Stimulated activated naive B cell treated with anti-CD40 and anti-IgM and Interleukin-4, amounts not matched to agents 10 μg/mL and 1 μg/mL and 100 μg/mL, for 72 hours (primary cell): ENCODE measurements at regions not wholly inside any gene's neighbourhood (a gene's known extent, or its start where the extent isn't known, plus 50 kb on each side); places are given as distances from the start of the nearest gene placed in this dataset.
"Not testable (repeated sequence)": the region's sequence is repeated elsewhere in the genome, so short reads cannot be mapped to it uniquely, and the experiment has no call there.

Experiments
- ATAC-seq, 2 donors: fragments of 150-1000 bp; cut with Tn5 transposase; replicated peaks; 2 replicates each; pipeline ENCODE4 v1.10.0; 2021; ENCODE audit warnings: moderate library complexity in 1 of 2
- DNase-seq: peaks from one replicate; pipeline ENCODE4 v3.0.0; 2021
- H3K27ac Mint-ChIP-seq: one replicate; pipeline ENCODE4 v1.8.0; 2022; ENCODE audit warnings: mild to moderate bottlenecking, mixed read lengths
- H3K27me3 Mint-ChIP-seq, 2 donors: one replicate each; pipeline ENCODE4 v1.8.0; 2022; ENCODE audit warnings: mixed read lengths in 2 of 2
- H3K36me3 Mint-ChIP-seq, 2 donors: one replicate each; pipeline ENCODE4 v1.8.0; 2022; ENCODE audit warnings: mixed read lengths in 2 of 2, mild to moderate bottlenecking in 1 of 2
- H3K4me1 Mint-ChIP-seq, 2 donors: one replicate each; pipeline ENCODE4 v1.8.0; 2022; ENCODE audit warnings: mixed read lengths in 2 of 2, mild to moderate bottlenecking in 1 of 2
- H3K4me3 Mint-ChIP-seq, 2 donors: one replicate each; pipeline ENCODE4 v1.8.0; 2022; ENCODE audit warnings: mild to moderate bottlenecking in 2 of 2, mixed read lengths in 2 of 2, moderate library complexity in 1 of 2
- H3K9me3 Mint-ChIP-seq, 2 donors: one replicate each; pipeline ENCODE4 v1.8.0; 2022; ENCODE audit warnings: mixed read lengths in 2 of 2, mild to moderate bottlenecking in 1 of 2

DNA sequence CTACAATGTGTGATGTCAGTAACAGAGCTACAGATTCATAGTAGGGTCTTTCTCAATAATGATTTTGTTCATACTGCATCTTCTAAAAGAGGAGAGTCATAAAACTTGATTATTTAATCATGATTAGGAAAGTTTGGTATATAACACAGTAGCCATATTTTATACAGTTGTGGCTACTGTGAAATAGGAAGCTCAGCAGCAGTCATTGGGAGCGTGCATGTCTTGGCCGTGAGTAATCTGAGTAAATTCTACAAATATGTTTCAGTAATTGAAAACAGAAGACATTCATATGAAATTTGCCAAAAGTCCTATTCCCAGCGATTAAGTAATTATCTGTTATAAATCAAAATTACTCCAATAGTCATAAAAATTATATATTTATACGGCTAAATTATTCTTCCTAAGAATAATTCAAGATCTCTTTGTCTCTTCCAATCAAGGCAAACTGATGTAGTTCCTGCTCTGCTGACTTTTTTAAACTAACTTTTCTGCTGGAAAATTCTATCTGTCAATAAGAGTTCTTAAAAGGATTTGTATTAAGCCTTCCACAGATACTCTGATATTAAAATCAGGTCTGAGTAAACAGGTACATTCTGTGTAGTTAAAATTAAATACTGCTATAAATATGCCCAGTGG, 723.6 kb upstream of the CDH18 start:
- H3K4me3 Mint-ChIP-seq, H3K9me3 Mint-ChIP-seq, H3K4me1 Mint-ChIP-seq, H3K27me3 Mint-ChIP-seq, DNase-seq, H3K36me3 Mint-ChIP-seq, ATAC-seq, H3K27ac Mint-ChIP-seq: not testable (repeated sequence)

DNA sequence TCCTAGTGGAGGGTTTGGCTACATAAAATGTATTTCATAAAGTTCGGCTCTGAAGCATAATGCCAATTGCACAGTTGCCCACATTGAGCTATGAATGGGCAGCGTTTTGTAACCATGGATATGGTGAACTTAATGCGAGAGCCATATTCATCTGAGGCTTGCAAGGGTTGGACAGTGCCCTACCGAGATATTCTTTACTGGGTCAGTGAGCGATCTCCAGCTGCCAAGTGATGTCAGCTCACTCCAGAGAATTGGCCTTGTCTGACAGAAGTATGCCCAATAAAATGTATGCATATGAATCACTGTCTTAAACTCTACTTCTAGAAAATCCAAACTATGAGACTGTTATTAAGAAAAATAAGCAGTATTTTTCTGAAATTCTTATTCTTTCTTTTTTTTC, 719.6 kb upstream of the CDH18 start:
- not testable (repeated sequence) for H3K27ac Mint-ChIP-seq, H3K9me3 Mint-ChIP-seq, H3K36me3 Mint-ChIP-seq, DNase-seq, ATAC-seq, H3K4me3 Mint-ChIP-seq, H3K27me3 Mint-ChIP-seq, H3K4me1 Mint-ChIP-seq

DNA sequence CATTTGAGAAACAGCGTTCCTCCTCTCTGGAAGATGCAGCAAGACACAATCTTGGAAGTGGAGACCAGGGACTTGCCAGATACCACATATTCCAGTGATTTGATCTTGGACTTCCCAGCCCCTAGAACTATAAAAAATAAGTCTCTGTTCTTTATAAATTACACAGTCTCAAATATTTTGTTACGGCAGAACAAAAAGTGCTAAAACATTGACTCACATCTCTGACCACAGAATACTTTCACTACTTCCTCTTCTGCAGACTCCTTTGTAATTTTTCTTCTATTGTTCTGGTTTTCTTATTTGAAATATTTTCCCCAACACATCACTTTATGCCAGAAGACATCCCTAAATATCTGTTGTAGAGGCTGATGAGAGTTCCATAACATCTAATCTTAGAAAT, 706.1 kb upstream of the CDH18 start:
- no peak for ATAC-seq
- H3K4me1 Mint-ChIP-seq = no peaks in the 10 kb centered on the region

DNA sequence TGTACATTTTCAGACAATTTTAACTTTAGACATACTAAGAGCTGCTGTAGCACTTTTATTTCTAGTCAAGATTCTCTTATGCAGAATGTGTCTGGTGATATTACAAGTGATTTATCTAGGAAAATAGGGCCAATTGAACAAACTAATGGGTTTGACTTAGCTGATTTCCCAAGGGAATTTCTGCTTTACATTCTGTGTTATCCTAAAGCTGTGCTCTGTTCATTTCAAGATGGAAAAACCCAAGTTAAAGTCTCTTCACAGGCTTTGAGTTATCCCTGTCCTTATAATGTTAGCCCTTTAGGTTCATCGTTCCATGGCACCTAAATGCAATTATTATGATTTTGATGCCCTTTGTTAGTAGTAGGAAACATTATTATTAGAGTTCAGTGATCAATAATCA, 704.9 kb upstream of the CDH18 start:
- H3K4me1 Mint-ChIP-seq = no peaks in the 10 kb centered on the region
- no peaks in the 10 kb centered on the region for H3K27me3 Mint-ChIP-seq
- no peaks in the 10 kb centered on the region for H3K36me3 Mint-ChIP-seq
- no peak for DNase-seq
- peaks cover 0 to 3% of the 10 kb centered on the region in 2 donors for H3K9me3 Mint-ChIP-seq
- no peak overlapping the region for H3K4me3 Mint-ChIP-seq
- no peak overlapping the region for H3K27ac Mint-ChIP-seq
- no peak for ATAC-seq

More for the DNA sequence above, 706.1 kb upstream of the CDH18 start:
- Mint-ChIP-seq H3K27ac (no peak overlapping the region), H3K9me3 (no peaks in the 10 kb centered on the region), H3K36me3 (no peaks in the 10 kb centered on the region), H3K27me3 (no peaks in the 10 kb centered on the region), H3K4me3 (no peak overlapping the region)
- no peak for DNase-seq

DNA sequence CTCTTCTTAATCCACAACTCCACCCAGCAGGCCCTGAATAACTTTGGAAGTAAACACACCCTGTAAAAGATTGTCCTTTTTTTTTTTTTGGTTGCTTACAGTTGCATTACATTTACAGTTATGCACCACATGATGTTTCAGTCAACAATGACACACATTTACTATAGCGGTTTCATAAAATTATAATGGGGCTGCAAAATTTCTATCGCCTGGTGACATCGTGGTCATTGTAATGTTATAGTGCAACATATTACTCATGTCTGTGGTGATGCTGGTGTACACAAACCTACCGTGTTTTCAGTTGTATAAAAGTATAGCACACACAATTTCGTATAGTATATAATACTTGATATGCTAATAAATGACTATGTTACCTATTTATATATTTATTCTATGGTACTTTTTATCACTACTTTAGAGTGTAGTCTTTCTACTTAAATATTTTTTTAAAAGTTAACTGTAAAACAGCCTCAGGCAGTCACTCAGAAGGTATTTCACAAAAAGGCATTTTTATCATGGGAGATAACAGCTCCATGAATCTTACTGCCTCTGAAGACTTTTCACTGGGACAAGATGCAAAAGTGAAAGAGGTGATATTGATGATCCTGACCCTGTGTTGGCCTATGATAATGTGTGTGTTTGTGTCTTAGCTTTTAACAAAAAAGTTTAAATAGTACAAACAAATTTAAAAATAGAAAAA, 695.4 kb upstream of the CDH18 start:
- H3K36me3 Mint-ChIP-seq = no peaks in the 10 kb centered on the region
- no peak overlapping the region for H3K27ac Mint-ChIP-seq
- H3K4me1 Mint-ChIP-seq = no peaks in the 10 kb centered on the region
- H3K27me3 Mint-ChIP-seq = no peaks in the 10 kb centered on the region
- DNase-seq (no peak), ATAC-seq (no peak)
- H3K9me3 Mint-ChIP-seq = no peaks in the 10 kb centered on the region
- no peak overlapping the region for H3K4me3 Mint-ChIP-seq

DNA sequence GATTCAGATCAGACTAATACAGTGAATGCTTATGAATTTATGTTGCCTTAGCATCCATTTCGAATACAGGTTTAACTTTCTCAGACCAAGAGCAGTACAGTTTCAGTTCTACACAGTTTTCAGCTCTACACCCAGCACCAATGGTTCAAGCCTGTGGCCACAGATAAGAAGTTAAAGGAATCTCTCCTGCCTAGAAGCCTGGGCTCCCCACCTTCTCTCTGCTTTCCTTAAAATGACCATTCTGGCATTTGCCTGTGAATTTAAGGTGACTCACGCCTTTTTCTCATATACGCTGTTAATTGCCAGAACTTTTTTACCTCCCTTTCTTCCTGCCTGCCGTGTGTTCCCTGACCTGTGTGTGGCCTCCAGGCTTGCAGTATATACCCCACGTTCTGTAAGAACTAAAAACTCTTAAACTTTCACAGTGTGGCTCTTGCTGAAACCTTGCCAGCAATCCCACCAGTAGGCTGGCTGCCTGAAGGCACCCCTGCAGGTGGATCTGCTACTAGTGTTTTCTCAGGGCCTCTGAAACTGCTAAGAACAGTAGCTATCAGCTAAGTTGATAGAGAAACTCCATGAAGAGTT, 692.8 kb upstream of the CDH18 start:
- DNase-seq (no peak), ATAC-seq (no peak)
- H3K9me3 Mint-ChIP-seq = no peaks in the 10 kb centered on the region
- no peaks in the 10 kb centered on the region for H3K27me3 Mint-ChIP-seq
- H3K4me3 Mint-ChIP-seq = no peak overlapping the region
- H3K36me3 Mint-ChIP-seq = no peaks in the 10 kb centered on the region
- no peaks in the 10 kb centered on the region for H3K4me1 Mint-ChIP-seq
- no peak overlapping the region for H3K27ac Mint-ChIP-seq

DNA sequence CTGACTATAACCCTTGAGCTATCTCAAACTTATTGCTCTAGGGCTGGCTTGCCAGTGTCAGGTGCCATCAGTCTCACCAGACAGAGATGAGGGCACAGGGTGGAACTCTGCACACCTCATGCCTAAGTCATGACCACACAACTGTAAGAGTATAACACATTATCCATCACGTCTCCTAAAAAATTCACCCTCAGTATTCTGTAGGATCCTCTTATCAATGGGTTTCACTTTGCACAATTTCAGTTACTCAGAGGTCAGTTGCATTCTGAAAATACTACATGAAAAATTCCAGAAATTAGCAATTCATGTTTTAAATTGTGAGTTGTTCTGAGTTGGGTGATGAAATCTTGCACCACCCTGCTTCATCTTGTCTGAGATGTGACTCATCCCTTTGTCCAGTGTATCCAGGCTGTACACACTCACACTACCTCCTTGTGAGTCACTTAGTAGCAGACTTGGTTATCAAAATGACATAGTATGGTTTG, 690.9 kb upstream of the CDH18 start:
- no peak for ATAC-seq
- Mint-ChIP-seq H3K9me3 (no peaks in the 10 kb centered on the region), H3K4me1 (no peaks in the 10 kb centered on the region), H3K27me3 (no peaks in the 10 kb centered on the region), H3K36me3 (no peaks in the 10 kb centered on the region), H3K27ac (no peak overlapping the region), H3K4me3 (no peak overlapping the region)
- DNase-seq = no peak

DNA sequence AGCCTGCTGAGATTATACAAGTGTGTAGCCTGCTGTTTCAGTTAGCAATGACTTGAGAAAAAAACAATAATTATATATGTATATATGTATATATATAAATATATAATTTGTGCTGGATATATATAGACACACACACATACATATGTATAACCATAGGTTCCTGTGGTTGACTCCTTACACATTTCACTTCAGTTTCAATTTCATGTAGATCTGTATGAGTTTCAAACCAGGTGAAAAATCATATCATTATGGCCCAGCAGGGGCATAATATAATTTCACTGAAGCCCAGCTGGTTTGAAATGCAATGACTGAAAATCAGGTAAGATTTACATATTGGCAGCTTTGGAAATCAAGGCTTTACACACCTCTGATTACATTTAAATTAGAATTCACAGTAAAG, 690.4 kb upstream of the CDH18 start:
- no peak for ATAC-seq
- Mint-ChIP-seq H3K9me3 (no peaks in the 10 kb centered on the region), H3K27ac (no peak overlapping the region), H3K36me3 (no peaks in the 10 kb centered on the region), H3K4me3 (no peak overlapping the region), H3K27me3 (no peaks in the 10 kb centered on the region), H3K4me1 (no peaks in the 10 kb centered on the region)
- no peak for DNase-seq

DNA sequence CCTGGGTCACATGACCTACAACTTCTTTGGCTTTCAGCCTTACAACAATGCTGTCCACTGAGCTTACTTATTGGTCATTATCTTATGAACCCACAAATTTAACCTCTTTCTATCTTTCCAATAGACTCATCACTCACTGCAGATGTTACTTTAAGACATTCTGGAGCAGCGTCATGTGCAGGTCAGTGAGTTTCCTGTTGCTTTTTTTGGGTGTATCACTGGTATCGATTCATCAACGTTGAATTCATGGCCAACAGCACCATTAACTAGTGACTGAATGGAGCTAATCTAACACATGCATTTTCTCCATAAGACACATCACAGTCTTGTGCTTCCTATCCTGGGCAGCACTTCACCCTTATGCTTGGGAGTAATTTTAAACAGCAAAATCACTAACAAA, 672.6 kb upstream of the CDH18 start:
- Mint-ChIP-seq H3K9me3 (peaks cover 0 to 1% of the 10 kb centered on the region in 2 donors), H3K27ac (no peak overlapping the region), H3K27me3 (no peaks in the 10 kb centered on the region), H3K36me3 (no peaks in the 10 kb centered on the region), H3K4me3 (no peak overlapping the region), H3K4me1 (no peaks in the 10 kb centered on the region)
- DNase-seq (no peak), ATAC-seq (no peak)

DNA sequence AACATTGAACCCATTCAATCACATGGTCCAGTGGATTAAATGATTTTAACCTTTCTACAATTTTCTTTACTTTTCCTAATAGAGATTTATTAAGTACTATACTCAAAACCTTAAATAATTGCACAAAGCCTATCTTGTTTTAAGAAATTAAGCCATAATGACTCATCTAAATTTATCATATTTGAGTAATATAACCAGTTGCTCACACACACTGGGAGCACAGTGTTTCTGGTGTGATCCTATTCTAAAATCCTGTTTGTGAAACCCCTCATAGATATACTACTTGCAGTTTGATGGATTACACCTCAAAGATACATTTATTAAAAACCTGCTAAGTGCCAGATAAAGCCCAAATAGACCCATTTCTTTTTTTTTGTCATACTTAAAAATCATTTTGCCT, 668.3 kb upstream of the CDH18 start:
- H3K27ac Mint-ChIP-seq = no peak overlapping the region
- no peak overlapping the region for H3K4me3 Mint-ChIP-seq
- H3K4me1 Mint-ChIP-seq = no peaks in the 10 kb centered on the region
- H3K9me3 Mint-ChIP-seq = peaks cover 4% of the 10 kb centered on the region in 2 donors
- no peaks in the 10 kb centered on the region for H3K36me3 Mint-ChIP-seq
- ATAC-seq (no peak), DNase-seq (no peak)
- no peaks in the 10 kb centered on the region for H3K27me3 Mint-ChIP-seq

DNA sequence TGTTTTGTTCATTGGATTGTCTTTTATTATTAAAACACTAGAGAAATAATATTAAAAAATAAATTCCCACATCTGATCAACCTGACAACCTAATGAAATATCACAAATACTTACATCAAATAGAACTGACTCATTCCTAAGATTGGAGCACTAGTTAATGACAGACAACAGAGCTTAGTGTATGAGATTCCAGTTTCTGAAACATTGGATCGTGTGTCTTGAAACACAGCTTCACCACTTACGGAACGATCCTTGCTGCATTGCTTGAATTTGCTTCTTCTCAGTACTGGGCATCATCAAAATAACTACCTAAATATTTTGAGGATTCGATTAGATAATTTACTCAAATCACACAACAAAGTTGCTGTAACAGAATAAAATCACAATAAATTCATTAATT, 667.2 kb upstream of the CDH18 start:
- Mint-ChIP-seq H3K4me1 (no peaks in the 10 kb centered on the region), H3K36me3 (no peaks in the 10 kb centered on the region), H3K9me3 (peaks cover 8 to 9% of the 10 kb centered on the region in 2 donors), H3K27ac (no peak overlapping the region), H3K4me3 (no peak overlapping the region), H3K27me3 (no peaks in the 10 kb centered on the region)
- ATAC-seq = no peak
- DNase-seq = no peak

DNA sequence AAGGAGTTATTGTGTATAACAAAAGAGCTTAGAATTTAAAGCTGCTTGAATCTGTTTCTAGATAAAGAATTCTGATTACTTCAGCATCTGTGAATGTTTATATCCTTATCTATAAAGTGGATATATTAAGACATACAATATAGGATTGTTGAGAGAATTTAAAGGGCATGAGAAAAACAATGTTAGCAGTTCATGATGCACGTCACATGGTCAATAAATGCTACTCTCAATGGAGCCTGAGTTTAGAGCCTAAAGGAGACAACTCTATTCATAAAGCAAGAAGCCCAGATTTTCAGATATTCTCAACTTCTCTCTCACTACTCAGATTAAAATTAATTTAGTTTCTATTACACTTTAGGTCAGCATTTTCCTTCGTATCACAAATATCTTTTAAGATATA, 666.7 kb upstream of the CDH18 start:
- ATAC-seq (no peak), DNase-seq (no peak)
- H3K9me3 Mint-ChIP-seq = peaks cover 9% of the 10 kb centered on the region in 2 donors
- H3K4me1 Mint-ChIP-seq = no peaks in the 10 kb centered on the region
- no peak overlapping the region for H3K4me3 Mint-ChIP-seq
- no peaks in the 10 kb centered on the region for H3K36me3 Mint-ChIP-seq
- no peaks in the 10 kb centered on the region for H3K27me3 Mint-ChIP-seq
- H3K27ac Mint-ChIP-seq = no peak overlapping the region

DNA sequence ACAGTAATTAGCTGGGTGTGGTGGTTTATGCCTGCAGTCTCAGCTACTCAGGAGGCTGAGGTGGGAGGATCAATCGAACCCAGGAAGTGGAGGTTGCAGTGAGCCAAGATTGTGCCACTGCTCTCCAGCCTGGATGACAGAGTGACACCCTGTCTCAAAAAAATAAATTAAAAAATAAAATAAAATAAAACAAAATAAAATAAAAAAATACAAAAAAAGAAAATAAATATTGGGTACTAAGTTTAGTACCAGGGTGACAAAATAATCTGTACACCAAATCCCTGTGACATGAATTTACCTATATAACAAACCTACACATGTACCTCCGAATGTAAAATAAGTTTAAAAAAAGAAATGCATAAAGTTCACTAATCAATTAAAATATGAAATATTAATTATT, 666.0 kb upstream of the CDH18 start:
- no peaks in the 10 kb centered on the region for H3K27me3 Mint-ChIP-seq
- DNase-seq (no peak), ATAC-seq (no peak)
- peaks cover 9% of the 10 kb centered on the region in 2 donors for H3K9me3 Mint-ChIP-seq
- no peak overlapping the region for H3K4me3 Mint-ChIP-seq
- no peaks in the 10 kb centered on the region for H3K36me3 Mint-ChIP-seq
- no peak overlapping the region for H3K27ac Mint-ChIP-seq
- no peaks in the 10 kb centered on the region for H3K4me1 Mint-ChIP-seq

DNA sequence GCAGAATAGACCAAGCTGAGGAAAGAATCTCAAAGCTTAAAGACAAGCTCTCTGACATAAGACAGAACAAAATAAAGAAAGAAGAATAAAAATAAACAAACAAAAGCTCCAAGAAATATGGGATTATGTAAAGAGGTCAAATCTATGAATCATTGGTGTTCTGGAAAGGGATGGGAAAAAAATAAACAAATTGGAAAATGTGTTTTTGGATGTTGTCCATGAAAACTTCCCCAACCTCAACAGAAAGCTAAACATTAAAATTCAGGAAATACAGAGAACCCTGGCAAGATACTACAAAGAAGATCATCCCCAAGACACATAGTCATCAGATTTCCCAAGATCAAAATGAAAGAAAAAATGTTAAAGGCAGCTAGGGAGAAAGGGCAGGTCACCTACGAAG, 662.0 kb upstream of the CDH18 start:
- ATAC-seq (no peak), DNase-seq (no peak)
- H3K9me3 Mint-ChIP-seq = peaks cover 9% of the 10 kb centered on the region in 2 donors
- no peaks in the 10 kb centered on the region for H3K36me3 Mint-ChIP-seq
- H3K27me3 Mint-ChIP-seq = no peaks in the 10 kb centered on the region
- H3K27ac Mint-ChIP-seq = no peak overlapping the region
- H3K4me3 Mint-ChIP-seq = no peak overlapping the region
- no peaks in the 10 kb centered on the region for H3K4me1 Mint-ChIP-seq

DNA sequence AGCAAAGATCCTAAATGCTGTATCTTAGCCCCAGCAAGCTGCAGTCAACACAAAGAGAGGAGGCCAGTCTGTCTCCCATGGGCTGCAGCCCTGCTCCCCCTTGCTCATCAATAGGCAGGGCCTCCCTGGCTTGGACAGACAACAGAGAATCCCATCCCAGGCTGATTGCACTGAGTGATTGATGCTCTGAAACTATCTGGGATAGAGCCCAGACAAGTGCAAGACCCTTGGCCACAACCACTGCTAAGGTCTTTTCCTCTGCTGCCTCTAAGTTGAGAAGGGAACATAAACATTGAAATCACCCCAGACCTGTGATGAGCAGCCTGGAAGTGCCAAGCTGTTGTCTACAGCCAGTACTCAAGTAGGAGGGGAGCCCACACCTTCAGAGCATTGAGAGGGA, 661.0 kb upstream of the CDH18 start:
- no peaks in the 10 kb centered on the region for H3K4me1 Mint-ChIP-seq
- H3K4me3 Mint-ChIP-seq = no peak overlapping the region
- H3K27me3 Mint-ChIP-seq = no peaks in the 10 kb centered on the region
- H3K9me3 Mint-ChIP-seq = peaks cover 9% of the 10 kb centered on the region in 2 donors
- no peaks in the 10 kb centered on the region for H3K36me3 Mint-ChIP-seq
- H3K27ac Mint-ChIP-seq = no peak overlapping the region
- DNase-seq = no peak
- ATAC-seq = no peak
